OCI-LY1 (cell line): ENCODE measurements at regions not wholly inside any gene's neighbourhood (a gene's known extent, or its start where the extent isn't known, plus 50 kb on each side); places are given as distances from the start of the nearest gene placed in this dataset.

ENCODE experiments used
- H2AFZ ChIP-seq: fragments of 200-600 bp; sonication (generic), shearing (Covaris generic); 2 replicates; pipeline ENCODE4 v1.6.0; 2014; ENCODE audit warnings: antibody characterized with exemption, mild to moderate bottlenecking, low read length
- H3F3A ChIP-seq: fragments of 200-600 bp; sonication (generic), shearing (Covaris generic); 2 replicates; pipeline ENCODE4 v1.6.0; 2014; ENCODE audit warnings: mild to moderate bottlenecking, antibody characterized with exemption, low read length, moderate library complexity; ENCODE audit not compliant: insufficient read depth
- H3K27ac ChIP-seq: fragments of 200-600 bp; sonication (generic); 2 replicates; pipeline ENCODE4 v1.5.1; 2014; ENCODE audit warnings: low read length, mixed run types, mild to moderate bottlenecking, low read depth; ENCODE audit not compliant: poor library complexity, severe bottlenecking
- H3K27me3 ChIP-seq: fragments of 200-600 bp; sonication (generic); 2 replicates; pipeline ENCODE4 v1.6.0; 2014; ENCODE audit warnings: antibody characterized with exemption, mild to moderate bottlenecking, low read length, moderate library complexity; ENCODE audit not compliant: insufficient read depth
- H3K36me3 ChIP-seq: fragments of 200-600 bp; sonication (generic); 2 replicates; pipeline ENCODE4 v1.6.1; 2014; ENCODE audit warnings: mild to moderate bottlenecking, antibody characterized with exemption, low read length, moderate library complexity, mixed read lengths; ENCODE audit not compliant: insufficient read depth
- H3K4me1 ChIP-seq: fragments of 200-600 bp; sonication (generic); 2 replicates; pipeline ENCODE4 v1.5.1; 2014; ENCODE audit warnings: mild to moderate bottlenecking, low read length, moderate library complexity; ENCODE audit not compliant: insufficient read depth, severe bottlenecking
- H3K4me2 ChIP-seq: fragments of 200-600 bp; sonication (generic), shearing (Covaris generic); 2 replicates; pipeline ENCODE4 v1.6.1; 2014; ENCODE audit warnings: low read length
- H3K4me3 ChIP-seq: fragments of 200-600 bp; sonication (generic); 2 replicates; pipeline ENCODE4 v1.5.1; 2014; ENCODE audit warnings: low read length, low read depth, mild to moderate bottlenecking, mixed read lengths; ENCODE audit not compliant: poor library complexity, severe bottlenecking
- H3K79me2 ChIP-seq: fragments of 200-600 bp; shearing (Covaris generic); 2 replicates; pipeline ENCODE4 v1.6.1; 2016; ENCODE audit warnings: mixed run types, low read length, mixed read lengths; ENCODE audit not compliant: insufficient read depth
- H3K9ac ChIP-seq: fragments of 200-600 bp; sonication (generic), shearing (Covaris generic); 2 replicates; pipeline ENCODE4 v1.6.1; 2014; ENCODE audit warnings: mild to moderate bottlenecking, low read length, mixed read lengths
- H3K9me2 ChIP-seq: fragments of 200-600 bp; sonication (generic), shearing (Covaris generic); 2 replicates; pipeline ENCODE4 v1.6.1; 2014; ENCODE audit warnings: low read depth, mild to moderate bottlenecking, low read length, mixed read lengths
- H3K9me3 ChIP-seq: fragments of 200-600 bp; shearing (Covaris generic); 2 replicates; pipeline ENCODE4 v1.6.1; 2014; ENCODE audit warnings: low read length, mixed read lengths
- H4K20me1 ChIP-seq: fragments of 200-600 bp; sonication (generic), shearing (Covaris generic); 2 replicates; pipeline ENCODE4 v1.6.0; 2016; ENCODE audit warnings: mild to moderate bottlenecking, low read length; ENCODE audit not compliant: insufficient read depth
- EZH2 ChIP-seq: fragments of 200-600 bp; sonication (generic), shearing (Covaris generic); IDR thresholded peaks from 2 replicates; pipeline ENCODE4 v1.8.0; 2017; ENCODE audit warnings: borderline replicate concordance, mixed run types, mild to moderate bottlenecking, antibody characterized with exemption, low read length, moderate library complexity, mixed read lengths
- TF ChIP-seq, protein P1 (sequence below): fragments of 200-600 bp; sonication (generic), shearing (Covaris generic); IDR thresholded peaks from 2 replicates; pipeline ENCODE4 v1.5.1; 2017; ENCODE audit warnings: mild to moderate bottlenecking, antibody characterized with exemption, low read length, moderate library complexity, mixed read lengths

DNA sequence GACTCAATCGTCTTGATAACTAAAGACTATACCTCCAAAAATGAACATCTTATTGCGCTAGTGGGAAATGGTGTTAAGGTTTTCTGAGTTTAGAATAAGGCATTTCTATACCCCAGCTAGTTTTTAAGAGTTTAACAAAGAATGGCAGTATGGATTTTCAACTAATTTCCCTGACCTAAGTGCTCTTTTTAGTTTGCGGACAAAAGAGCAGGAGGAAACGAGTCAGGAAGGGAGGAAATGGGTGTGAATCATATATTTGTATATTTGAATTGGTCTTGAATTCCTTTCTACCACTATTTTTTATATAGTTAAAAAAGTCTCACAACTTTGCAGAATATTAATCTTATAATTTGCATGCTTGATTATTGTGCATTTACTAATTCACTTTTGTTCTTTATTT is 516.3 kb upstream of the ZNF608 start:
- Histone ChIP-seq H3K4me2 (no peak overlapping the region), H3K27me3 (no peaks in the 10 kb centered on the region), H3K4me1 (peaks cover 8% of the 10 kb centered on the region), H4K20me1 (no peaks in the 10 kb centered on the region), H3K9me2 (no peaks in the 10 kb centered on the region), H3K79me2 (no peaks in the 10 kb centered on the region), H3K36me3 (no peaks in the 10 kb centered on the region), H3K4me3 (no peak overlapping the region), H3K9me3 (no peaks in the 10 kb centered on the region), H3K9ac (no peak overlapping the region), H3F3A (no peaks in the 10 kb centered on the region), H3K27ac (no peak overlapping the region), H2AFZ (no peak overlapping the region)
- TF ChIP-seq EZH2, result no peak
- TF ChIP-seq, protein P1, sequence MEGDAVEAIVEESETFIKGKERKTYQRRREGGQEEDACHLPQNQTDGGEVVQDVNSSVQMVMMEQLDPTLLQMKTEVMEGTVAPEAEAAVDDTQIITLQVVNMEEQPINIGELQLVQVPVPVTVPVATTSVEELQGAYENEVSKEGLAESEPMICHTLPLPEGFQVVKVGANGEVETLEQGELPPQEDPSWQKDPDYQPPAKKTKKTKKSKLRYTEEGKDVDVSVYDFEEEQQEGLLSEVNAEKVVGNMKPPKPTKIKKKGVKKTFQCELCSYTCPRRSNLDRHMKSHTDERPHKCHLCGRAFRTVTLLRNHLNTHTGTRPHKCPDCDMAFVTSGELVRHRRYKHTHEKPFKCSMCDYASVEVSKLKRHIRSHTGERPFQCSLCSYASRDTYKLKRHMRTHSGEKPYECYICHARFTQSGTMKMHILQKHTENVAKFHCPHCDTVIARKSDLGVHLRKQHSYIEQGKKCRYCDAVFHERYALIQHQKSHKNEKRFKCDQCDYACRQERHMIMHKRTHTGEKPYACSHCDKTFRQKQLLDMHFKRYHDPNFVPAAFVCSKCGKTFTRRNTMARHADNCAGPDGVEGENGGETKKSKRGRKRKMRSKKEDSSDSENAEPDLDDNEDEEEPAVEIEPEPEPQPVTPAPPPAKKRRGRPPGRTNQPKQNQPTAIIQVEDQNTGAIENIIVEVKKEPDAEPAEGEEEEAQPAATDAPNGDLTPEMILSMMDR, result no peak

DNA sequence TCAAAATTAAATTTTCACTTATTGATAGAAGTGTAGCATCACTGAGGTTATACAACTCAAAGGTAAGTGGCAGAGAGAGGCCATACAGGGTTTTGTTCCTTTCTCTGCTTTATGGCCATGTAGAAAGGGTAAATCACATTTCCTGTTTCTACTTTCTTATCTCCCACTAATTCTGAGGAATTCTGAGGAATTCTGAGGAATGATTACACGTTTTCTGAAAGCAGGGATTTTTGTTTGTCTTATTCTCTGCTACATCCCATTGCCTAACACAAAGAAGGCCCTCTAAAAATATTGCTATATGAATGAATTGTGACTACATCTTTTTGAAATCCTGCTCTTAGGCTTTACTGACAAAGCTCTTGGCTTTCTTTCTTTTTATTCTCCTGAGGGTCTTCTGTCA is 516.9 kb upstream of the ZNF608 start:
- H3K9me2 ChIP-seq, result no peaks in the 10 kb centered on the region
- no peaks in the 10 kb centered on the region for H3K27me3 ChIP-seq
- H3K36me3 ChIP-seq, result no peaks in the 10 kb centered on the region
- H4K20me1 ChIP-seq, result no peaks in the 10 kb centered on the region
- no peak overlapping the region for H3K27ac ChIP-seq
- H3K79me2 ChIP-seq, result no peaks in the 10 kb centered on the region
- no peaks in the 10 kb centered on the region for H3F3A ChIP-seq
- no peaks in the 10 kb centered on the region for H3K9me3 ChIP-seq
- no peak overlapping the region for H3K9ac ChIP-seq
- H2AFZ ChIP-seq, result no peak overlapping the region
- H3K4me2 ChIP-seq, result no peak overlapping the region
- H3K4me1 ChIP-seq, result peaks cover 2% of the 10 kb centered on the region
- TF ChIP-seq, protein P1, result no peak
- no peak for TF ChIP-seq EZH2
- H3K4me3 ChIP-seq, result no peak overlapping the region

DNA sequence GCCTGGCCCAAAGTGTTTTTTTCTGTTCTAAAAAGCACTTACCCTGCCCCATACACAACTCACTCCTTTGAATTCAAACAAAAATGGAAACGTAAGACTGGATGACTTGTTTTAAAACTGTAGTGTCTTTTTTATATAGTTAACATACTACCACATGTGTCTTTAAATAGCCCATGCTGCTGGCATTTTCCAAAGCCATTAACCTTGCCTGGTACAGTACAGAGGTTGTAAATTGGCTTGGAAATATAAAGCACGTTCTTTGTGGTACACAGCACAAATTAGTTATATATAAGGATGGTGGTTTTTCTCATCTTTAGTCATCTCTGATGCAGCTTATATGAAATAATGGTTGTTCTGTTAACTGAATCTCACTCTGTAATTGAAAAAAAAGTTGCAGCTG is 519.7 kb upstream of the ZNF608 start:
- H3K79me2 ChIP-seq, result no peaks in the 10 kb centered on the region
- H3F3A ChIP-seq, result no peaks in the 10 kb centered on the region
- no peak overlapping the region for H3K4me3 ChIP-seq
- no peaks in the 10 kb centered on the region for H3K9me2 ChIP-seq
- no peaks in the 10 kb centered on the region for H4K20me1 ChIP-seq
- no peaks in the 10 kb centered on the region for H3K36me3 ChIP-seq
- no peak overlapping the region for H3K27ac ChIP-seq
- no peak overlapping the region for H2AFZ ChIP-seq
- no peaks in the 10 kb centered on the region for H3K9me3 ChIP-seq
- no peaks in the 10 kb centered on the region for H3K27me3 ChIP-seq
- no peak overlapping the region for H3K4me2 ChIP-seq
- H3K4me1 ChIP-seq, result no peaks in the 10 kb centered on the region
- TF ChIP-seq, protein P1, result no peak
- TF ChIP-seq EZH2, result no peak
- no peak overlapping the region for H3K9ac ChIP-seq
